HG03571 (cell line): ENCODE measurements at regions not wholly inside any gene's neighbourhood (a gene's known extent, or its start where the extent isn't known, plus 50 kb on each side); places are given as distances from the start of the nearest gene placed in this dataset.

Experiments
- ATAC-seq: cut with Tn5 transposase; IDR thresholded peaks from one replicate; pipeline ENCODE4 v1.9.1; 2021; ENCODE audit not compliant: unreplicated experiment

DNA sequence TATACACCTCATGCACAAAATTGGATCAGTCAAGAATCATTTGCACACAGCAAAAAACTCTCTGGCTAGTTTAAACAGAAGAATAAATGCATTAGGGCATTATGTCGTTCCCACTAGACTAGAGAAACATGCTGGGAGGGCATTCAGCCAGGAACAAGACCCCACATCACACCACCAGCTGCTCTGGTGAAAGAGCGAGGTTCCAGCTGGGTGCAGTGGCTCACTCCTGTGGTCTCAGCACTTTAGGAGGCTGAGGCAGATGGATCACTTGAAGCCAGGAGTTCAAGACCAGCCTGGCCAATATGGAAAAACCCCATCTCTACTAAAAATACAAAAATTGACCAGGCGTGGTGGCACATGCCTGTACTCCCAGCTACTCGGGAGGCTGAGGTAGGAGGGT lies 52.1 kb upstream of the BACE2 start:
- no peak for ATAC-seq
